ENCODE measurements at regions not wholly inside any gene's neighbourhood (a gene's known extent, or its start where the extent isn't known, plus 50 kb on each side); places are given as distances from the start of the nearest gene placed in this dataset.

DNA sequence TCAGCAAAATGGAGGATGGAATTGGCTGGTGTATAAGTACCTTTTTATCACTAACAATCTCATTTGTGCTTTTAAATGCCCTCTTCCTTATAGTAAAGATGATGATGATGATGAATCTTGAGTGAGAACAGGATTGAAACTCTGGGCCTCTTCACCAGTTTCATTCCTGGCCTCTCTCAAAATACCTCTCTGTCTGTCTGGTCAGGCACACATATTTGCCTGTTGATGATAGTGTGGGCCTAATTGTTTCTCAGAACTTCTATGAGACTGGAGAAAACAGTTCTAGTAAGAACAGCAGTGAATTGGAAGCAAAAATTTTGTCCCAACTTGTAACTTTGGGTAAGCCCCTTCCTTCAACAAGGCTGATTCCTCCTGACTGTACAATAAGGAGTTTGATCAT is 94.4 kb upstream of the RGS4 start:
- no peak for TF ChIP-seq SIN3A (IDR thresholded peaks at IDR 0.05; ENCODE audit: borderline replicate concordance, insufficient read depth, low read length)
- TF ChIP-seq, protein P1, sequence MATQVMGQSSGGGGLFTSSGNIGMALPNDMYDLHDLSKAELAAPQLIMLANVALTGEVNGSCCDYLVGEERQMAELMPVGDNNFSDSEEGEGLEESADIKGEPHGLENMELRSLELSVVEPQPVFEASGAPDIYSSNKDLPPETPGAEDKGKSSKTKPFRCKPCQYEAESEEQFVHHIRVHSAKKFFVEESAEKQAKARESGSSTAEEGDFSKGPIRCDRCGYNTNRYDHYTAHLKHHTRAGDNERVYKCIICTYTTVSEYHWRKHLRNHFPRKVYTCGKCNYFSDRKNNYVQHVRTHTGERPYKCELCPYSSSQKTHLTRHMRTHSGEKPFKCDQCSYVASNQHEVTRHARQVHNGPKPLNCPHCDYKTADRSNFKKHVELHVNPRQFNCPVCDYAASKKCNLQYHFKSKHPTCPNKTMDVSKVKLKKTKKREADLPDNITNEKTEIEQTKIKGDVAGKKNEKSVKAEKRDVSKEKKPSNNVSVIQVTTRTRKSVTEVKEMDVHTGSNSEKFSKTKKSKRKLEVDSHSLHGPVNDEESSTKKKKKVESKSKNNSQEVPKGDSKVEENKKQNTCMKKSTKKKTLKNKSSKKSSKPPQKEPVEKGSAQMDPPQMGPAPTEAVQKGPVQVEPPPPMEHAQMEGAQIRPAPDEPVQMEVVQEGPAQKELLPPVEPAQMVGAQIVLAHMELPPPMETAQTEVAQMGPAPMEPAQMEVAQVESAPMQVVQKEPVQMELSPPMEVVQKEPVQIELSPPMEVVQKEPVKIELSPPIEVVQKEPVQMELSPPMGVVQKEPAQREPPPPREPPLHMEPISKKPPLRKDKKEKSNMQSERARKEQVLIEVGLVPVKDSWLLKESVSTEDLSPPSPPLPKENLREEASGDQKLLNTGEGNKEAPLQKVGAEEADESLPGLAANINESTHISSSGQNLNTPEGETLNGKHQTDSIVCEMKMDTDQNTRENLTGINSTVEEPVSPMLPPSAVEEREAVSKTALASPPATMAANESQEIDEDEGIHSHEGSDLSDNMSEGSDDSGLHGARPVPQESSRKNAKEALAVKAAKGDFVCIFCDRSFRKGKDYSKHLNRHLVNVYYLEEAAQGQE (IDR thresholded peaks at IDR 0.05; ENCODE audit: insufficient read depth in 1 of 2, low read depth in 2 of 2, low read length in 2 of 2): no peak
- TF ChIP-seq POLR2AphosphoS5 (IDR thresholded peaks at IDR 0.05; ENCODE audit: low read depth, low read length): no peak
- no peak for TF ChIP-seq TAF1 (IDR thresholded peaks at IDR 0.05; ENCODE audit: borderline replicate concordance, insufficient read depth, low read length)
- no peak for TF ChIP-seq FOXP2 (optimal IDR thresholded peaks at IDR 0.05; ENCODE audit: borderline replicate concordance, extremely low read depth, extremely low read length, insufficient read depth)

DNA sequence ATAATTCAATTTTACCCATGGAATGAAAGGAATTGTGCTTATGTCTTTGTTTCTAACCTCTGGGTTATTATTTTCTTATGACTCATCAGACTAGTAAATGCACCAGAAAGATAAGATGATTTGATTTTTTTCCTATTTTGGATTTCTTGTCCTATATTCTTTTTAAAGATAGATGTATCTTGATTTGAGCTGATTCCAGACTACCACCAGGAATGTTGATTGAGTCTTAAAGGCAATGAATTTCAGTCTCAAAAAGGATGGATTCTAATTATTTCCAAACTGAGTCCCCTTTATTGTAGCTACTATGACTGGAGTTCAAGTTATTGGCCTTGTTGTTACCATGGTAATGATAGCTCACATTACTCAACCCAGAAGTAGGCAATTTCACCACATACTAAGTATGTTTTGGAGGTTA is 95.8 kb upstream of the RGS4 start:
- no peak for TF ChIP-seq POLR2AphosphoS5 (IDR thresholded peaks at IDR 0.05; ENCODE audit: low read depth, low read length)
- no peak for TF ChIP-seq FOXP2 (optimal IDR thresholded peaks at IDR 0.05; ENCODE audit: borderline replicate concordance, extremely low read depth, extremely low read length, insufficient read depth)
- TF ChIP-seq, protein P1 (IDR thresholded peaks at IDR 0.05; ENCODE audit: insufficient read depth in 1 of 2, low read depth in 2 of 2, low read length in 2 of 2): no peak
- TF ChIP-seq TAF1 (IDR thresholded peaks at IDR 0.05; ENCODE audit: borderline replicate concordance, insufficient read depth, low read length): no peak
- no peak for TF ChIP-seq SIN3A (IDR thresholded peaks at IDR 0.05; ENCODE audit: borderline replicate concordance, insufficient read depth, low read length)

DNA sequence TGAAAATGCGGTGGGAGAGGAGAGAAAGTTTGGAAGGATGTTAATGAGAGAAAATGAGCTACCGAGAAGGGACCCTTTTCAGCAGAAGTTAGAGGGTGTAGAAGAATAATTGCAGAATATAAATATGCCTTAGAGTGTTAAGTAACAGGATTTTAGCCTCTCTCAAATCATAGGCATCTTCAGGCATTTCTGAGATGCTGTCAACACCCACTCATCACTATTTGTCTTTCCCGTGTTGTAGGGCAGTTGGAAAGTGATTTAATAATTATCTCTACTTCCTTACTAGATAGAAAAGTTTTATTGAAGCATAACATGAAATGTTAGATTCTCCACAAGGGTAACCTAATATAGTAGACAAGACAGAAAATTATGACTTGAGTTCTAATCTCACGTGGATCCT is 96.4 kb upstream of the RGS4 start:
- TF ChIP-seq SIN3A (IDR thresholded peaks at IDR 0.05; ENCODE audit: borderline replicate concordance, insufficient read depth, low read length) (no peak), TAF1 (IDR thresholded peaks at IDR 0.05; ENCODE audit: borderline replicate concordance, insufficient read depth, low read length) (no peak), FOXP2 (optimal IDR thresholded peaks at IDR 0.05; ENCODE audit: borderline replicate concordance, extremely low read depth, extremely low read length, insufficient read depth) (no peak), POLR2AphosphoS5 (IDR thresholded peaks at IDR 0.05; ENCODE audit: low read depth, low read length) (no peak)
- TF ChIP-seq, protein P1 (IDR thresholded peaks at IDR 0.05; ENCODE audit: insufficient read depth in 1 of 2, low read depth in 2 of 2, low read length in 2 of 2): no peak

DNA sequence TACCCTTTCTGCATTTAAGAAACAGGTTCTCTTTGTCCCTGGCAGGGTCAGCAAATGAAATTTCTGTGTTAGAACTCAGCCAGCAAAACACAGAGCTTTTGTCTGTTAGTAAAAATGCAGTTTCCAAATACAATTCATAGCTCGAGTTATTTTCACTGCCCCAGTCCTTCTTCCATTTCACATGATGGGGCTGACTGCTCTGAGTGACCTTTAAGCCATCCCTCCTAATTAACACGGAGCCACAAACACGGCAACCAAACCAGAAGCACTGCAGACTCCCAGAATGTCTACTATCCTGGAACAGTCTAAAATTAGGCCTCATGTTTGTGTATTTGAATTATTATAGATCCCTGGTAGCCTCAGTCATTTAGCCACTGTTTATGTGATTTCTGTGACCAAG is 99.1 kb upstream of the RGS4 start:
- TF ChIP-seq FOXP2 (optimal IDR thresholded peaks at IDR 0.05; ENCODE audit: borderline replicate concordance, extremely low read depth, extremely low read length, insufficient read depth) (no peak), SIN3A (IDR thresholded peaks at IDR 0.05; ENCODE audit: borderline replicate concordance, insufficient read depth, low read length) (no peak), POLR2AphosphoS5 (IDR thresholded peaks at IDR 0.05; ENCODE audit: low read depth, low read length) (no peak), TAF1 (IDR thresholded peaks at IDR 0.05; ENCODE audit: borderline replicate concordance, insufficient read depth, low read length) (no peak)
- TF ChIP-seq, protein P1 (IDR thresholded peaks at IDR 0.05; ENCODE audit: insufficient read depth in 1 of 2, low read depth in 2 of 2, low read length in 2 of 2): no peak

DNA sequence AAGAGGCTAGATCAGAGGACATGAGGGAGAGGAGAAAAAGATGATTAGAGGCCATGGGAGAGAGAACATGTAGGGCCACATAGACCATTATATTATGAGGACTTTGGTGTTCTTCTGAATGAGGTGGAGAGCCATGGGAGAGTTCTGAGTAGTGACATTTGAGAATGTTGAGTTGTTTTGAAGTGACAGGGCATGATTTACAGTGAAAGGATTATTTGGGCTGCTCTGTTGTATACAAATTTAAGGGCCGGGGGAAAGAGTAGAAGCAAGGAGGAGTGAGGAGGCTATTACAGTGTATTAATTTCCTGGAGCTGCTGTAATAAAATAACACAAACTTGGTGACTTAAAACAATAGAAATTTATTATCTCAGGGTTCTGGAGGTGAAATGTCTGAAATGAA is 102.5 kb upstream of the RGS4 start:
- TF ChIP-seq, protein P1 (IDR thresholded peaks at IDR 0.05; ENCODE audit: insufficient read depth in 1 of 2, low read depth in 2 of 2, low read length in 2 of 2): no peak
- TF ChIP-seq FOXP2 (optimal IDR thresholded peaks at IDR 0.05; ENCODE audit: borderline replicate concordance, extremely low read depth, extremely low read length, insufficient read depth) (no peak), POLR2AphosphoS5 (IDR thresholded peaks at IDR 0.05; ENCODE audit: low read depth, low read length) (no peak), TAF1 (IDR thresholded peaks at IDR 0.05; ENCODE audit: borderline replicate concordance, insufficient read depth, low read length) (no peak), SIN3A (IDR thresholded peaks at IDR 0.05; ENCODE audit: borderline replicate concordance, insufficient read depth, low read length) (no peak)

Data from PFSK-1 (cell line).